ENCODE measurements at regions not wholly inside any gene's neighbourhood (a gene's known extent, or its start where the extent isn't known, plus 50 kb on each side); places are given as distances from the start of the nearest gene placed in this dataset.

- TF ChIP-seq CTCF (IDR thresholded peaks at IDR 0.05; ENCODE audit: unreplicated experiment in 3 of 3): no peak
- H3K27ac Mint-ChIP-seq: peak overlapping the region in 2 of 3 experiments; percentile 61 to 63
- no peak overlapping the region for H3K4me3 Mint-ChIP-seq
These were observed 1077.9 kb upstream of the ZEB2 start for GRCh38 chr2:145597809-145598208.

GRCh38 chr2:145597006-145597405 lies 1077.1 kb upstream of the ZEB2 start:
- Mint-ChIP-seq H3K4me1 (peaks cover 41% of the 10 kb centered on the region), H3K27me3 (ENCODE audit: low read depth) (peaks cover 3% of the 10 kb centered on the region), H3K9me3 (no peaks in the 10 kb centered on the region), H3K4me3 (no peak overlapping the region), H3K36me3 (ENCODE audit: low read depth) (no peaks in the 10 kb centered on the region), H3K27ac (peak overlapping the region in 1 of 3 experiments; percentile 21)
- TF ChIP-seq CTCF (IDR thresholded peaks at IDR 0.05; ENCODE audit: unreplicated experiment in 3 of 3): no peak

More at GRCh38 chr2:145597809-145598208, 1077.9 kb upstream of the ZEB2 start:
- Mint-ChIP-seq H3K27me3 (ENCODE audit: low read depth) (peaks cover 3% of the 10 kb centered on the region), H3K9me3 (no peaks in the 10 kb centered on the region), H3K36me3 (ENCODE audit: low read depth) (no peaks in the 10 kb centered on the region), H3K4me1 (peaks cover 41% of the 10 kb centered on the region)

- H3K4me3 Mint-ChIP-seq: no peak overlapping the region
- H3K27me3 Mint-ChIP-seq (ENCODE audit: low read depth): peaks cover 3% of the 10 kb centered on the region
- H3K9me3 Mint-ChIP-seq: no peaks in the 10 kb centered on the region
- no peak for TF ChIP-seq CTCF (IDR thresholded peaks at IDR 0.05; ENCODE audit: unreplicated experiment in 3 of 3)
- peaks cover 41% of the 10 kb centered on the region for H3K4me1 Mint-ChIP-seq
- no peak overlapping the region for H3K27ac Mint-ChIP-seq
- no peaks in the 10 kb centered on the region for H3K36me3 Mint-ChIP-seq (ENCODE audit: low read depth)
These were observed 1076.5 kb upstream of the ZEB2 start for GRCh38 chr2:145596416-145596815.

- peaks cover 31% of the 10 kb centered on the region for H3K4me1 Mint-ChIP-seq
These were observed 1075.4 kb upstream of the ZEB2 start for GRCh38 chr2:145595296-145595695.

GRCh38 chr2:145593991-145594614 lies 1074.2 kb upstream of the ZEB2 start:
- Mint-ChIP-seq H3K36me3 (ENCODE audit: low read depth) (no peaks in the 10 kb centered on the region), H3K27ac (no peak overlapping the region), H3K27me3 (ENCODE audit: low read depth) (no peaks in the 10 kb centered on the region), H3K4me3 (no peak overlapping the region), H3K9me3 (no peaks in the 10 kb centered on the region), H3K4me1 (peaks cover 25% of the 10 kb centered on the region)
- no peak for TF ChIP-seq CTCF (IDR thresholded peaks at IDR 0.05; ENCODE audit: unreplicated experiment in 3 of 3)

More at GRCh38 chr2:145595296-145595695, 1075.4 kb upstream of the ZEB2 start:
- Mint-ChIP-seq H3K9me3 (no peaks in the 10 kb centered on the region), H3K27ac (no peak overlapping the region), H3K4me3 (no peak overlapping the region), H3K36me3 (ENCODE audit: low read depth) (no peaks in the 10 kb centered on the region), H3K27me3 (ENCODE audit: low read depth) (no peaks in the 10 kb centered on the region)
- no peak for TF ChIP-seq CTCF (IDR thresholded peaks at IDR 0.05; ENCODE audit: unreplicated experiment in 3 of 3)

- Mint-ChIP-seq H3K4me3 (no peak overlapping the region), H3K27ac (no peak overlapping the region), H3K36me3 (ENCODE audit: low read depth) (no peaks in the 10 kb centered on the region), H3K9me3 (no peaks in the 10 kb centered on the region), H3K4me1 (peaks cover 19% of the 10 kb centered on the region), H3K27me3 (ENCODE audit: low read depth) (no peaks in the 10 kb centered on the region)
- no peak for TF ChIP-seq CTCF (IDR thresholded peaks at IDR 0.05; ENCODE audit: unreplicated experiment in 3 of 3)
These were observed 1073.4 kb upstream of the ZEB2 start for GRCh38 chr2:145593280-145593679.
